PC-9 (cell line): ENCODE measurements at regions not wholly inside any gene's neighbourhood (a gene's known extent, or its start where the extent isn't known, plus 50 kb on each side); places are given as distances from the start of the nearest gene placed in this dataset.
"Not testable (repeated sequence)": the region's sequence is repeated elsewhere in the genome, so short reads cannot be mapped to it uniquely, and the experiment has no call there.

ENCODE experiments used
- BruUV-seq: library from RNA; stranded (reverse); fragments of 400-500 nt; replicated peaks from 2 replicates; lab custom pipeline; 2021; lab: Mats Ljungman, UMichigan
- CTCF ChIA-PET: fragments of 300-600 bp; sonication (Branson Sonifier 250); formaldehyde crosslinking; loops from one replicate; lab custom pipeline; 2022; ENCODE audit warnings: antibody characterized with exemption; lab: Charles Lee
- POLR2A ChIA-PET: fragments of 300-600 bp; sonication (Branson Sonifier 250); formaldehyde crosslinking; loops from one replicate; lab custom pipeline; 2022; ENCODE audit warnings: antibody characterized with exemption; ENCODE audit not compliant: unreplicated experiment; lab: Charles Lee
- DNase-seq, 2 experiments: peaks; one replicate each; pipeline versions ENCODE4 v3.0.0 to v3.0.0-alpha.2; 2015 to 2022; ENCODE audit warnings: mixed read lengths in 1 of 2
- H2AFZ ChIP-seq: fragments of 200-600 bp; sonication (generic); 2 replicates; pipeline ENCODE4 v1.8.1; 2017; ENCODE audit warnings: antibody characterized with exemption
- H3F3A ChIP-seq: fragments of 200-600 bp; sonication (generic); 2 replicates; pipeline ENCODE4 v1.8.1; 2017; ENCODE audit warnings: antibody characterized with exemption, mild to moderate bottlenecking, low read depth; ENCODE audit not compliant: insufficient read depth
- H3K27ac ChIP-seq: fragments of 200-600 bp; sonication (generic); 2 replicates; pipeline ENCODE4 v1.6.1; 2016; ENCODE audit warnings: mixed run types
- H3K27me3 ChIP-seq: fragments of 200-600 bp; sonication (generic); 2 replicates; pipeline ENCODE4 v1.6.1; 2016; ENCODE audit warnings: low read depth, mixed run types; ENCODE audit not compliant: insufficient read depth
- H3K36me3 ChIP-seq: fragments of 200-600 bp; sonication (generic); 2 replicates; pipeline ENCODE4 v1.6.1; 2016; ENCODE audit warnings: low read depth, mixed run types
- H3K4me1 ChIP-seq: fragments of 200-600 bp; sonication (generic); replicated peaks from 2 replicates; pipeline ENCODE4 v1.6.1; 2016; ENCODE audit warnings: mixed run types; ENCODE audit not compliant: insufficient read depth
- H3K4me2 ChIP-seq: fragments of 200-600 bp; sonication (generic); 2 replicates; pipeline ENCODE4 v1.6.1; 2017; ENCODE audit warnings: mixed run types
- H3K4me3 ChIP-seq: fragments of 200-600 bp; sonication (generic); 2 replicates; pipeline ENCODE4 v1.6.1; 2016; ENCODE audit warnings: mixed run types
- H3K79me2 ChIP-seq: fragments of 200-600 bp; sonication (generic); 2 replicates; pipeline ENCODE4 v1.6.1; 2017; ENCODE audit warnings: low read depth, mixed run types
- H3K9me2 ChIP-seq: fragments of 200-600 bp; sonication (generic); 2 replicates; pipeline ENCODE4 v1.8.1; 2017; ENCODE audit warnings: mild to moderate bottlenecking; ENCODE audit not compliant: insufficient read depth
- H3K9me3 ChIP-seq: fragments of 200-600 bp; sonication (generic); 2 replicates; pipeline ENCODE4 v1.8.1; 2016; ENCODE audit warnings: low read depth; ENCODE audit not compliant: insufficient read depth
- H4K20me1 ChIP-seq: fragments of 200-600 bp; sonication (generic); 2 replicates; pipeline ENCODE4 v1.8.1; 2017; ENCODE audit not compliant: insufficient read depth
- CTCF ChIP-seq: fragments of 200-600 bp; sonication (generic); conservative IDR thresholded peaks from 2 replicates; pipeline ENCODE4 v1.6.1; 2017; ENCODE audit warnings: mixed run types, antibody characterized with exemption, mild to moderate bottlenecking, moderate library complexity
- EZH2 ChIP-seq: fragments of 200-600 bp; sonication (generic); IDR thresholded peaks from 2 replicates; pipeline ENCODE4 v1.8.0; 2017; ENCODE audit warnings: antibody characterized with exemption, low read depth
- intact Hi-C: fragments of 100-400 bp; cut with micrococcal nuclease; formaldehyde crosslinking; loops from one replicate; pipeline ENCODE4 v1.10.0; 2022; ENCODE audit not compliant: unreplicated experiment

GRCh38 chr20:25863536-25864325 is 167.1 kb upstream of the ZNF337 start:
- Histone ChIP-seq H3K9me3 (no peaks in the 10 kb centered on the region), H3F3A (no peaks in the 10 kb centered on the region), H3K9me2 (no peaks in the 10 kb centered on the region), H3K4me2 (peak overlapping the region; percentile 94), H2AFZ (peak overlapping the region; percentile 82), H3K4me1 (peaks cover 10% of the 10 kb centered on the region; the same call in 1 of the 2 replicates), H3K27ac (no peak overlapping the region), H3K4me3 (peak overlapping the region; percentile 71), H3K36me3 (no peaks in the 10 kb centered on the region), H3K79me2 (no peaks in the 10 kb centered on the region), H4K20me1 (no peaks in the 10 kb centered on the region), H3K27me3 (no peaks in the 10 kb centered on the region; the same call in 1 of the 2 replicates)
- CTCF ChIA-PET, result no interaction called here
- intact Hi-C loops, result no loop called here
- POLR2A ChIA-PET, result no interaction called here
- BruUV-seq, result no TSS peak
- TF ChIP-seq EZH2 (no peak), CTCF (no peak)
- peak; percentile 50 to 55 for DNase-seq

- Histone ChIP-seq H3K4me3 (peak overlapping the region; percentile 71), H3K4me2 (peak overlapping the region; percentile 94), H3K4me1 (peaks cover 10% of the 10 kb centered on the region; the same call in 1 of the 2 replicates), H2AFZ (peak overlapping the region; percentile 82)
- BruUV-seq, H3K9me3 ChIP-seq, H4K20me1 ChIP-seq, H3K27ac ChIP-seq, H3F3A ChIP-seq, POLR2A ChIA-PET, intact Hi-C loops, H3K36me3 ChIP-seq, H3K9me2 ChIP-seq, H3K27me3 ChIP-seq, H3K79me2 ChIP-seq, CTCF ChIA-PET: not testable (repeated sequence)
- DNase-seq, result peak; percentile 77 to 92
Observed at GRCh38 chr20:25862967-25863530, 166.4 kb upstream of the ZNF337 start.

- H2AFZ ChIP-seq, result no peak overlapping the region
- DNase-seq, result no peak
- no peaks in the 10 kb centered on the region for H3F3A ChIP-seq
- peaks cover 10% of the 10 kb centered on the region; the same call in 1 of the 2 replicates for H3K4me1 ChIP-seq
- H3K4me3 ChIP-seq, result no peak overlapping the region
- H4K20me1 ChIP-seq, result no peaks in the 10 kb centered on the region
- no peaks in the 10 kb centered on the region for H3K79me2 ChIP-seq
- H3K27me3 ChIP-seq, result no peaks in the 10 kb centered on the region
- no peaks in the 10 kb centered on the region for H3K9me3 ChIP-seq
- CTCF ChIA-PET, result no interaction called here
- no peak overlapping the region for H3K27ac ChIP-seq
- intact Hi-C loops, result no loop called here
- no peaks in the 10 kb centered on the region for H3K9me2 ChIP-seq
- BruUV-seq, result no TSS peak
- peak overlapping the region; percentile 94 for H3K4me2 ChIP-seq
- H3K36me3 ChIP-seq, result no peaks in the 10 kb centered on the region
- POLR2A ChIA-PET, result no interaction called here
- TF ChIP-seq EZH2, result no peak
- TF ChIP-seq CTCF, result no peak
Observed at GRCh38 chr20:25860531-25861150, 164.0 kb upstream of the ZNF337 start.
